HG03159 (cell line): ENCODE measurements at regions not wholly inside any gene's neighbourhood (a gene's known extent, or its start where the extent isn't known, plus 50 kb on each side); places are given as distances from the start of the nearest gene placed in this dataset.

Experiments
- ATAC-seq: cut with Tn5 transposase; IDR thresholded peaks from one replicate; pipeline ENCODE4 v1.9.1; 2021; ENCODE audit warnings: mild to moderate bottlenecking, moderate library complexity; ENCODE audit not compliant: unreplicated experiment

- no peak for ATAC-seq
Measured at GRCh38 chr6:23277521-23278179, 708.3 kb downstream of the HDGFL1 start.

- no peak for ATAC-seq
Measured at GRCh38 chr6:23278180-23278532, 708.8 kb downstream of the HDGFL1 start.

GRCh38 chr6:23280437-23280836 lies 711.1 kb downstream of the HDGFL1 start:
- ATAC-seq, result no peak

- ATAC-seq, result no peak
Measured at GRCh38 chr6:23282252-23283021, 713.1 kb downstream of the HDGFL1 start.

- ATAC-seq, result no peak
Measured at GRCh38 chr6:23293653-23294052, 724.3 kb downstream of the HDGFL1 start.

- ATAC-seq, result no peak
Measured at GRCh38 chr6:23301556-23301955, 732.2 kb downstream of the HDGFL1 start.

- no peak for ATAC-seq
Measured at GRCh38 chr6:23302514-23302913, 733.1 kb downstream of the HDGFL1 start.

GRCh38 chr6:23305325-23305943 lies 736.1 kb downstream of the HDGFL1 start:
- no peak for ATAC-seq

GRCh38 chr6:23306251-23306950 lies 737.0 kb downstream of the HDGFL1 start:
- no peak for ATAC-seq

- ATAC-seq, result no peak
Measured at GRCh38 chr6:23307516-23307915, 738.1 kb downstream of the HDGFL1 start.

GRCh38 chr6:23308166-23308565 lies 738.8 kb downstream of the HDGFL1 start:
- ATAC-seq, result no peak

- ATAC-seq, result no peak
Measured at GRCh38 chr6:23311211-23311610, 741.8 kb downstream of the HDGFL1 start.

- ATAC-seq, result no peak
Measured at GRCh38 chr6:23316131-23316530, 746.8 kb downstream of the HDGFL1 start.

- no peak for ATAC-seq
Measured at GRCh38 chr6:23316931-23317330, 747.6 kb downstream of the HDGFL1 start.

GRCh38 chr6:23319582-23319981 lies 750.2 kb downstream of the HDGFL1 start:
- no peak for ATAC-seq

GRCh38 chr6:23320471-23321015 lies 751.2 kb downstream of the HDGFL1 start:
- ATAC-seq, result no peak

- ATAC-seq, result no peak
Measured at GRCh38 chr6:23323897-23324296, 754.5 kb downstream of the HDGFL1 start.

- no peak for ATAC-seq
Measured at GRCh38 chr6:23325065-23325464, 755.7 kb downstream of the HDGFL1 start.

GRCh38 chr6:23327621-23328020 lies 758.3 kb downstream of the HDGFL1 start:
- no peak for ATAC-seq

GRCh38 chr6:23329086-23329485 lies 759.7 kb downstream of the HDGFL1 start:
- no peak for ATAC-seq

GRCh38 chr6:23330632-23331031 lies 761.3 kb downstream of the HDGFL1 start:
- ATAC-seq, result no peak
